ENCODE measurements at regions not wholly inside any gene's neighbourhood (a gene's known extent, or its start where the extent isn't known, plus 50 kb on each side); places are given as distances from the start of the nearest gene placed in this dataset.

GRCh38 chr22:49451070-49451840 lies 376.4 kb downstream of the BRD1 start:
- H3K27ac ChIP-seq: no peak overlapping the region
- TF ChIP-seq CTCF (conservative IDR thresholded peaks at IDR 0.05): no peak

GRCh38 chr22:49450498-49450897 lies 377.2 kb downstream of the BRD1 start:
- TF ChIP-seq CTCF (conservative IDR thresholded peaks at IDR 0.05): no peak
- H3K27ac ChIP-seq: no peak overlapping the region

GRCh38 chr22:49449811-49450446 lies 377.7 kb downstream of the BRD1 start:
- no peak overlapping the region for H3K27ac ChIP-seq
- no peak for TF ChIP-seq CTCF (conservative IDR thresholded peaks at IDR 0.05)

- no peak for TF ChIP-seq CTCF (conservative IDR thresholded peaks at IDR 0.05)
- H3K27ac ChIP-seq: no peak overlapping the region
Observed at GRCh38 chr22:49449377-49449776, 378.3 kb downstream of the BRD1 start.

GRCh38 chr22:49448526-49448925 lies 379.1 kb downstream of the BRD1 start:
- no peak overlapping the region for H3K27ac ChIP-seq
- no peak for TF ChIP-seq CTCF (conservative IDR thresholded peaks at IDR 0.05)

GRCh38 chr22:49447837-49448236 lies 379.8 kb downstream of the BRD1 start:
- no peak overlapping the region for H3K27ac ChIP-seq
- no peak for TF ChIP-seq CTCF (conservative IDR thresholded peaks at IDR 0.05)

- H3K27ac ChIP-seq: no peak overlapping the region
- TF ChIP-seq CTCF (conservative IDR thresholded peaks at IDR 0.05): no peak
Observed at GRCh38 chr22:49446759-49447710, 380.6 kb downstream of the BRD1 start.

Measured in VCaP (cell line).